Stimulated activated naive CD4-positive, alpha-beta T cell treated with Interleukin-2 at 50 U/mL for 16 hours (primary cell): ENCODE measurements at regions not wholly inside any gene's neighbourhood (a gene's known extent, or its start where the extent isn't known, plus 50 kb on each side); places are given as distances from the start of the nearest gene placed in this dataset.

Experiments
- DNase-seq: peaks from one replicate; lab custom pipeline; 2025; lab: John Stamatoyannopoulos, UW

- no peak for DNase-seq
Measured at GRCh38 chr10:47143473-47143872, 156.5 kb upstream of the GDF10 start.

GRCh38 chr10:47144525-47144924, 155.5 kb upstream of the GDF10 start:
- no peak for DNase-seq

- no peak for DNase-seq
Measured at GRCh38 chr10:47145290-47145934, 154.6 kb upstream of the GDF10 start.

- no peak for DNase-seq
Measured at GRCh38 chr10:47146572-47146971, 153.4 kb upstream of the GDF10 start.

GRCh38 chr10:47147186-47147585, 152.8 kb upstream of the GDF10 start:
- DNase-seq = no peak

- no peak for DNase-seq
Measured at GRCh38 chr10:47150581-47150980, 149.4 kb upstream of the GDF10 start.

GRCh38 chr10:47151920-47152319, 148.1 kb upstream of the GDF10 start:
- DNase-seq = no peak

GRCh38 chr10:47152861-47153349, 147.1 kb upstream of the GDF10 start:
- no peak for DNase-seq

GRCh38 chr10:47154762-47155161, 145.2 kb upstream of the GDF10 start:
- DNase-seq = no peak

- DNase-seq = no peak
Measured at GRCh38 chr10:47156873-47157272, 143.1 kb upstream of the GDF10 start.

- no peak for DNase-seq
Measured at GRCh38 chr10:47158116-47159071, 141.6 kb upstream of the GDF10 start.

GRCh38 chr10:47159361-47160260, 140.4 kb upstream of the GDF10 start:
- no peak for DNase-seq

- DNase-seq = no peak
Measured at GRCh38 chr10:47160261-47160908, 139.6 kb upstream of the GDF10 start.

- DNase-seq = no peak
Measured at GRCh38 chr10:47160967-47161366, 139.0 kb upstream of the GDF10 start.

GRCh38 chr10:47161465-47161864, 138.5 kb upstream of the GDF10 start:
- DNase-seq = no peak

GRCh38 chr10:47164126-47164799, 135.7 kb upstream of the GDF10 start:
- DNase-seq = no peak

GRCh38 chr10:47164800-47165128, 135.2 kb upstream of the GDF10 start:
- DNase-seq = no peak

GRCh38 chr10:47165168-47165710, 134.8 kb upstream of the GDF10 start:
- no peak for DNase-seq

- DNase-seq = no peak
Measured at GRCh38 chr10:47165711-47166404, 134.1 kb upstream of the GDF10 start.

GRCh38 chr10:47166405-47166777, 133.6 kb upstream of the GDF10 start:
- DNase-seq = no peak
